BLaER1 (cell line): ENCODE measurements at regions not wholly inside any gene's neighbourhood (a gene's known extent, or its start where the extent isn't known, plus 50 kb on each side); places are given as distances from the start of the nearest gene placed in this dataset.

ENCODE experiments used
- H3K27ac ChIP-seq: shearing (Covaris generic); formaldehyde crosslinking; 2 replicates; pipeline ENCODE4 v1.8.1; 2022
- H3K27me3 ChIP-seq: shearing (Covaris generic); formaldehyde crosslinking; 2 replicates; pipeline ENCODE4 v1.8.1; 2022
- H3K36me3 ChIP-seq: shearing (Covaris generic); formaldehyde crosslinking; 2 replicates; pipeline ENCODE4 v1.8.1; 2022
- H3K4me1 ChIP-seq: shearing (Covaris generic); formaldehyde crosslinking; 2 replicates; pipeline ENCODE4 v1.8.1; 2022
- H3K4me2 ChIP-seq: shearing (Covaris generic); formaldehyde crosslinking; 2 replicates; pipeline ENCODE4 v1.8.1; 2022
- H3K4me3 ChIP-seq: shearing (Covaris generic); formaldehyde crosslinking; 2 replicates; pipeline ENCODE4 v1.8.1; 2022
- H3K9ac ChIP-seq: shearing (Covaris generic); formaldehyde crosslinking; 2 replicates; pipeline ENCODE4 v1.8.1; 2022
- H3K9me3 ChIP-seq: shearing (Covaris generic); formaldehyde crosslinking; 2 replicates; pipeline ENCODE4 v1.8.1; 2022
- H4K20me1 ChIP-seq: shearing (Covaris generic); formaldehyde crosslinking; 2 replicates; pipeline ENCODE4 v1.8.1; 2022
- Cebpa-rat ChIP-seq: shearing (Covaris generic); IDR thresholded peaks from 2 replicates; pipeline ENCODE4 v1.8.1; 2022

DNA sequence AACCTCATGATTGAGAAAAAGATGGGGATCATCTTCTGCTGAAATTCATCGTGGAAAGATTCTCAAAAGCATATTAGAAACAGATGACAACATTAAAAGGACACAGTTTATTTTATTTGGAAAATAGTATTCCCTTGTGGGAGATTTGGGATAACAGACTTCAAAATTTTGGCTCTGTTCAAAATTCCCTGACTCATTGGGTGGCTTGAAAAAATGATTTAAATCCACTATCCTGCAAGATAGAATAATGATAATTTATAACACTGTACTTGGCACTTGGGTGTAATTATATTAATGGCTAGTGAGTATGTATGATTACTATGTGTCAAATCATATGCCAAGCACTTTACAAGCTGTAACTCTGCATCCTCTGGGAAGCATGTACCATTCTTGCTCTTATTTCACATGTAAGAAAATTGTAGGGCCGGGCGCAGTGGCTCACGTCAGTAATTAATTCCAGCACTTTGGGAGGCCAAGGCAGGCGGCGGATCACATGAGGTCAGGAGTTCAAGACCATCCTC is 128.8 kb downstream of the LMNTD1 start:
- no peak for TF ChIP-seq Cebpa-rat
- no peaks in the 10 kb centered on the region for H3K36me3 ChIP-seq
- no peaks in the 10 kb centered on the region for H4K20me1 ChIP-seq
- no peaks in the 10 kb centered on the region for H3K4me1 ChIP-seq
- no peaks in the 10 kb centered on the region for H3K9me3 ChIP-seq
- H3K9ac ChIP-seq = no peak overlapping the region
- no peaks in the 10 kb centered on the region for H3K27me3 ChIP-seq
- no peak overlapping the region for H3K27ac ChIP-seq
- no peak overlapping the region for H3K4me2 ChIP-seq
- H3K4me3 ChIP-seq = no peak overlapping the region

DNA sequence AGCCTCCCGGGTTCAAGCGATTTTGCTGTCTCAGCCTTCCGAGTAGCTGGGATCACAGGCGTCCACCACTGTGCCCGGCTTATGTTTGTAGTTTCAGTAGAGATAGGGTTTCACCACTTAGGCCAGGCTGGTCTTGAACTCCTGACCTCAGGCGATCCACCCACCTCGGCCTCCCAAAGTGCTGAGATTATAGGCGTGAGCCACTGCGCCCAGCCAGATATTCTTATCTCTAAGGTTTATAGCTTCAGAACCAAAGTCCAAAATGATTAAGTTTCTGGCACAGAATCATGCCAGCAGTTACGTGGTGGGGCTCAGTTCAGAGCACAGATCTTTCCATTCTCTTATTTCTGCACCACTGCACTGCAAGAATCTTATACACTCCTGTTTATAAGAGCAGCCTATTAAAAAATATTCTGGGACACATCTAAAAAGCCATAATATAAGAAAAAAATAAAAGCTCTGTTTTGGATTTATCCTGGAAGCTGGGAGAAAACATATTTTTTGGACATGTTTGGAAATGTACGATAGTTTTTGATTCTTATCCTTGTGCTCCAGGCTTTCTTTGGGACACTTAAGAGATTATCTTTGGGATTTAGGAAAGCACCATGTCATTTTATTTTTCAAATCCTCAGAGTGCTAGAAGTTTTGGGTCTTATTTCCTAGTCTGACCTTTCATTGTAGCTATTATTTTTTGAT is 129.6 kb downstream of the LMNTD1 start:
- H3K9ac ChIP-seq = no peak overlapping the region
- no peaks in the 10 kb centered on the region for H4K20me1 ChIP-seq
- H3K27me3 ChIP-seq = no peaks in the 10 kb centered on the region
- H3K36me3 ChIP-seq = no peaks in the 10 kb centered on the region
- no peak for TF ChIP-seq Cebpa-rat
- H3K27ac ChIP-seq = no peak overlapping the region
- H3K4me2 ChIP-seq = no peak overlapping the region
- no peak overlapping the region for H3K4me3 ChIP-seq
- no peaks in the 10 kb centered on the region for H3K4me1 ChIP-seq
- H3K9me3 ChIP-seq = no peaks in the 10 kb centered on the region

DNA sequence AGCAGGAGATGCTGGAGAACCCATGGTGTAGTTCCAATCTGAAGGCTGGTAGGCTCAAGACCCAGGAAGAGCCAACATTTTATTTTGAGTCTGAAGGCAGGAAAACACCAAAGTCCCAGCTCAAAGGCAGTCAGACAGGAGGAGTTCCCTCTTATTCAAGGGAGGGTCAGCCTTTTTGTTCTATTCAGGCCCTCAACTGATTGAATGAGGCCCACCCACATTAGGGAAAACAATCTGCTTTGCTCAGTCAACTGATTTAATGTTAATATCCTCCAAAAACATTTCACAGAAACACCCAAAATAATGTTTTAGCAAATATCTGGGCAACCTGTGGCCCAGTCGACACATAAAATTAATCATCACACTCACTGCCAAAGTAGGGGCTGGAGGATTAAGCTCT is 130.8 kb downstream of the LMNTD1 start:
- no peak for TF ChIP-seq Cebpa-rat

DNA sequence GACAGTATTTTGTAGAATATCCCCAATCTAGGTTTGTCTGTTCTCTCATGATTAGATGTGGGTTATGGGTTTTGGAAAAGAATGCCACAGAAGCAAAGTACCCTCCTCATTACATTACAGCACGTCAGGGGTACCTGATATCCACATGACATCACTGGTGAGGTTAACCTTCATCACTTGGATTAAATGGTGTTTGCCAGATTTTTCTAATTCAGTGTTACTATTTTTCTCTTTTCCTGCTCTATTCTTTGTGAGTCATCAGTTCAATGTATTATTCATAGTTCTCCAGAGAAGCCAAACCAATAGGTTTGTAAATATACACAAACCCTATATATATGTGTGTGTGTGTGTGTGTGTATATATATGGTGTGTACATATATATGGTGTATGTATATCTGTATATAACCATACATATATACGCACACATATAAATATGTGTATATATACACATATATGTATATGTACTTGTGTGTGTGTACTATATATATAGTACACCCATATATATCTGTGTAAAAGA is 131.4 kb downstream of the LMNTD1 start:
- no peaks in the 10 kb centered on the region for H4K20me1 ChIP-seq
- no peaks in the 10 kb centered on the region for H3K27me3 ChIP-seq
- no peak overlapping the region for H3K4me3 ChIP-seq
- H3K4me2 ChIP-seq = no peak overlapping the region
- H3K9me3 ChIP-seq = no peaks in the 10 kb centered on the region
- no peak overlapping the region for H3K27ac ChIP-seq
- no peaks in the 10 kb centered on the region for H3K4me1 ChIP-seq
- no peak for TF ChIP-seq Cebpa-rat
- no peak overlapping the region for H3K9ac ChIP-seq
- no peaks in the 10 kb centered on the region for H3K36me3 ChIP-seq

More for the DNA sequence above, 130.8 kb downstream of the LMNTD1 start:
- Histone ChIP-seq H3K4me2 (no peak overlapping the region), H3K36me3 (no peaks in the 10 kb centered on the region), H4K20me1 (no peaks in the 10 kb centered on the region), H3K9me3 (no peaks in the 10 kb centered on the region), H3K27me3 (no peaks in the 10 kb centered on the region), H3K4me3 (no peak overlapping the region), H3K9ac (no peak overlapping the region), H3K27ac (no peak overlapping the region), H3K4me1 (no peaks in the 10 kb centered on the region)

DNA sequence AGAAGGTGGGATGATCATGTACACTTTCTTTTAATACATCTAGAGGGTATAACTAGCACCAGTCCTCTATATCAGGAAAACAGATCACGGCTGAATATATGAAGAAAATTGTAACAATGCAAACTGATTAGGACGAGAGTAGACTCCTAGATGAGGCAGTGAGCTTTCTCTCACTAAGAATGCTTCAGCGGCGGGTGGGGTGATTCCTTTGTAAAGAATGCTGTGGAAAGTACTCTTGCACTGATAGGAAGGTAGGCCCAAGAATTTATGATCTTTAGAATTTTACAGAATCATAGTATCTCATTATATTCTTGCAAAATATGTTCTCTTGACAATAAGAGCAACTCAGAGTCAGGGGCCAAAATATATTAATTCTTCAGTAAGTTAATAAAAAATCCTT is 133.0 kb downstream of the LMNTD1 start:
- Histone ChIP-seq H3K4me3 (no peak overlapping the region), H3K27me3 (no peaks in the 10 kb centered on the region)
- TF ChIP-seq Cebpa-rat = no peak

DNA sequence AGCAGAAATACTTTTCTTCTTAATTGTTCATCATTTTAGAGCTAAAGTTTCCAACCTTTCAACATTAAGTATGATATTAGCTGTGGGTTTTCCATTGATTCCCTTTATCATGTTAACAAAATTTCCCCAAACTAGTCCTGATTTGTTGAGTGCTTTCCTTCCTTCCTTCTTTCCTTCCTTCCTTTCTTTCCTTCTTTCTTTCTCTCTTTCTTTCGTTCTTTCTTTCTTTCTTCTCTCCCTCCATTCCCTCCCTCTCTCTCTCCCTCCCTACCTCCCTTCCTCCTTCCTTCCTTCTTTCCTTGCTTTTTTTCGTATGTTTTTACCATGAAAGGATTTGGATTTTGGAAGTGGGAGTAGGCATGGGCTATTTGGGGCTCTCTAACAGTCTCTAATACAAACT is 133.5 kb downstream of the LMNTD1 start:
- no peak for TF ChIP-seq Cebpa-rat
- Histone ChIP-seq H3K9ac (no peak overlapping the region), H3K4me2 (no peak overlapping the region), H3K36me3 (no peaks in the 10 kb centered on the region), H3K9me3 (no peaks in the 10 kb centered on the region), H3K27ac (no peak overlapping the region), H3K27me3 (no peaks in the 10 kb centered on the region), H4K20me1 (no peaks in the 10 kb centered on the region), H3K4me1 (no peaks in the 10 kb centered on the region), H3K4me3 (no peak overlapping the region)

More for the DNA sequence above, 133.0 kb downstream of the LMNTD1 start:
- Histone ChIP-seq H4K20me1 (no peaks in the 10 kb centered on the region), H3K9me3 (no peaks in the 10 kb centered on the region), H3K36me3 (no peaks in the 10 kb centered on the region), H3K4me1 (no peaks in the 10 kb centered on the region), H3K27ac (no peak overlapping the region), H3K9ac (no peak overlapping the region), H3K4me2 (no peak overlapping the region)

DNA sequence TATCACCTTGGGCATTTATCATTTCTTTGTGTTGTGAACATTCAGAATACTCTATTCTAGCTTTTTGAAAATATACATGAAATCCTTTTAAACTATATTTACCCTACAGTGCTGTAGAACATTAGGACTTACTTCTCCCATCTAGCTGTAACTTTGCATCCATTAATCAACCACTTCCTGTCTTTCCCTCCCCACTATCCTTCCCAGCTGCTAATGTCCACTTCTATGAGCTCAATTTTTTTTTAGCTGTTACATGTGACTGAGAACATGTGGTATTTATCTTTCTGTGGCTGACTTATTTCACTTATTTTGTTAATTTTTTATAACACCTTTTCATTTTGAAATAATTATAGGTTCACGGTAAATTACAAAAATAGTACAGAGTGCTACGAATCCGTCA is 136.0 kb downstream of the LMNTD1 start:
- no peak overlapping the region for H3K4me2 ChIP-seq
- no peaks in the 10 kb centered on the region for H3K36me3 ChIP-seq
- no peak for TF ChIP-seq Cebpa-rat
- H3K9me3 ChIP-seq = no peaks in the 10 kb centered on the region
- H3K9ac ChIP-seq = no peak overlapping the region
- no peak overlapping the region for H3K27ac ChIP-seq
- no peaks in the 10 kb centered on the region for H4K20me1 ChIP-seq
- H3K4me3 ChIP-seq = no peak overlapping the region
- no peaks in the 10 kb centered on the region for H3K4me1 ChIP-seq
- no peaks in the 10 kb centered on the region for H3K27me3 ChIP-seq

DNA sequence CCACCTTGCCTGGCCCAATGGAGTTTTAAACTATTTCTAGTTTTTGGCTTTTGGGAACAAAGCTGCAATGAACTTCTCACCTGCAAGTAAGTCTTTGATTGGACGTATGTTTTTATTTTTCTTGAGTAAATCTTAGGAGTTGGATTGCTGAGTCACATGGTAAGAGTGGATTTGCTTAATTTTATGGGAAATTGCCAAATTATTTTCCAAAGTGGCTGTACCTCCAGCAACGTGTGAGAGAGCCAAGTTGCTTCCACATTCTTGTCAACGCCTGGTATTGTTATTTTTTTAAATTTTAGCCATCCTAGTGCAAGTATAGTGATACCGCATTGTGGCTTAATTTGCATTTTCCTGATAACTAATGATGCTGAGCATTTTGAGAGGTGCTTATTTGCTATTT is 136.6 kb downstream of the LMNTD1 start:
- no peak overlapping the region for H3K4me2 ChIP-seq
- H3K4me1 ChIP-seq = no peaks in the 10 kb centered on the region
- H3K27ac ChIP-seq = no peak overlapping the region
- H3K9me3 ChIP-seq = no peaks in the 10 kb centered on the region
- no peak for TF ChIP-seq Cebpa-rat
- no peaks in the 10 kb centered on the region for H3K36me3 ChIP-seq
- H3K9ac ChIP-seq = no peak overlapping the region
- no peak overlapping the region for H3K4me3 ChIP-seq
- H4K20me1 ChIP-seq = no peaks in the 10 kb centered on the region
- H3K27me3 ChIP-seq = no peaks in the 10 kb centered on the region

DNA sequence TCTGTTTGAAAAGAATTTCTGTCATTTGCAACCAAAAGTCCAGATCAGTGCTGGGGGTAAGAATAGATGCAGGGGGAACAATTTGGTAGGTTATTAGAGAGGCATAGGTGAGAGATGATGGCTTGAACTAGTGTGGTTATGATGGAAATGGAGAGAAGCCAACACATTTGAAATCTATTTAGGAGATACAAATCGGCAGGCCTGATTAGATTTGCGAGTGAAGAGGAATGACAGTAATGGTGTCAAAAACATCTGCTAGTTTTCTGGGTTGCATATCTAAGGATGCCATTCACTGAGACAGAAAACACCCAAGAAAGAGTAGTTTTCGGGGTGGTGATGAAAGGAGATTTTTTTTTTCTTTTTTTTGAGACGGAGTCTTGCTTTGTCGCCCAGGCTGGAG is 138.1 kb downstream of the LMNTD1 start:
- Histone ChIP-seq H3K9ac (no peak overlapping the region), H3K4me1 (no peaks in the 10 kb centered on the region), H3K27ac (no peak overlapping the region), H3K4me3 (no peak overlapping the region), H3K36me3 (no peaks in the 10 kb centered on the region), H4K20me1 (no peaks in the 10 kb centered on the region), H3K9me3 (no peaks in the 10 kb centered on the region), H3K27me3 (no peaks in the 10 kb centered on the region), H3K4me2 (no peak overlapping the region)
- TF ChIP-seq Cebpa-rat = no peak

DNA sequence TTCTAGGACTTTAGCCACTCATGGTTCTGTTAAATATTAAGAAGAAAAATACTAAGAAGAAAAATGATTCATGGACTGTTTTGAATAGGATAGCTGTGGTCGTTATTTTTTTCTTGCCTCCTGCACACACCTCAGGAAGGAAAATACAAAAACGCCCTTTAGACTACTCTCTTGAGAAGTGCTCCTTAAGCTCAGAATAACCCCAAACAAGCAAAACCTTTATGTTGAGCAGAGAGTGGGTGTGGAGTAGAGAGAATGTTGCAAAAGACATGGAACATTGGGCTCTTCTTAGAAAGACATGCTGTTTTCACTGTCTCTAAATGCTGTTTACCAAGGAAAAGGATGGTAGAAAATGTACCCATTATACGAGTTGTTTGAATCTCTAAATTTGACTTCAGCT is 140.3 kb downstream of the LMNTD1 start:
- Histone ChIP-seq H3K27me3 (no peaks in the 10 kb centered on the region), H3K9me3 (no peaks in the 10 kb centered on the region), H4K20me1 (no peaks in the 10 kb centered on the region), H3K4me3 (no peak overlapping the region), H3K9ac (no peak overlapping the region), H3K4me1 (no peaks in the 10 kb centered on the region), H3K27ac (no peak overlapping the region), H3K4me2 (no peak overlapping the region), H3K36me3 (no peaks in the 10 kb centered on the region)
- TF ChIP-seq Cebpa-rat = no peak

DNA sequence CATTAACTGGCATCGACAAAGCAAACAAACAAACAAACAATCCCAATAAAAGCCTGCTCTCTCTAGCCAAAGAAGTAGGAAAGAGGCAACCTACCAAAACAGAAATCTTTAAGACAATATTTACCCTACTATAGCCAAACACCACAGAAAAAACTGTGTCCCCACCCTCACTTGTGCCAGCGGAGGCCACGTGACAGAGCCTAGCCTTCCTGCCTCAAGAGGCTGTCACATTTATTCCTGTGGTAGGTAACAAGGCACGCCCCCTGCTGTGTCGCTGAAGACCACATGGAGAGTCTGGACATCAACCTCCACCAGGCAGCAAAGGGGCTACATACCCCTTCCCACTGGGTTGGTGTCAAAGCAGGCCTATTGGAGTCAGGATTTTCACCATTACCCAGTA is 148.1 kb downstream of the LMNTD1 start:
- no peaks in the 10 kb centered on the region for H3K4me1 ChIP-seq
- peaks cover 31% of the 10 kb centered on the region for H3K9me3 ChIP-seq
- no peaks in the 10 kb centered on the region for H3K36me3 ChIP-seq
- TF ChIP-seq Cebpa-rat = no peak
- no peaks in the 10 kb centered on the region for H3K27me3 ChIP-seq
- H3K27ac ChIP-seq = no peak overlapping the region
- H3K4me3 ChIP-seq = no peak overlapping the region
- no peaks in the 10 kb centered on the region for H4K20me1 ChIP-seq
- H3K9ac ChIP-seq = no peak overlapping the region
- H3K4me2 ChIP-seq = no peak overlapping the region
